PC-9 (cell line): ENCODE measurements at regions not wholly inside any gene's neighbourhood (a gene's known extent, or its start where the extent isn't known, plus 50 kb on each side); places are given as distances from the start of the nearest gene placed in this dataset.

Source experiments
- BruUV-seq: library from RNA; stranded (reverse); fragments of 400-500 nt; replicated peaks from 2 replicates; lab custom pipeline; 2021; lab: Mats Ljungman, UMichigan
- CTCF ChIA-PET: fragments of 300-600 bp; sonication (Branson Sonifier 250); formaldehyde crosslinking; loops from one replicate; lab custom pipeline; 2022; ENCODE audit warnings: antibody characterized with exemption; lab: Charles Lee
- POLR2A ChIA-PET: fragments of 300-600 bp; sonication (Branson Sonifier 250); formaldehyde crosslinking; loops from one replicate; lab custom pipeline; 2022; ENCODE audit warnings: antibody characterized with exemption; ENCODE audit not compliant: unreplicated experiment; lab: Charles Lee
- DNase-seq, 2 experiments: peaks; one replicate each; pipeline versions ENCODE4 v3.0.0 to v3.0.0-alpha.2; 2015 to 2022; ENCODE audit warnings: mixed read lengths in 1 of 2
- H2AFZ ChIP-seq: fragments of 200-600 bp; sonication (generic); 2 replicates; pipeline ENCODE4 v1.8.1; 2017; ENCODE audit warnings: antibody characterized with exemption
- H3F3A ChIP-seq: fragments of 200-600 bp; sonication (generic); 2 replicates; pipeline ENCODE4 v1.8.1; 2017; ENCODE audit warnings: antibody characterized with exemption, mild to moderate bottlenecking, low read depth; ENCODE audit not compliant: insufficient read depth
- H3K27ac ChIP-seq: fragments of 200-600 bp; sonication (generic); 2 replicates; pipeline ENCODE4 v1.6.1; 2016; ENCODE audit warnings: mixed run types
- H3K27me3 ChIP-seq: fragments of 200-600 bp; sonication (generic); 2 replicates; pipeline ENCODE4 v1.6.1; 2016; ENCODE audit warnings: low read depth, mixed run types; ENCODE audit not compliant: insufficient read depth
- H3K36me3 ChIP-seq: fragments of 200-600 bp; sonication (generic); 2 replicates; pipeline ENCODE4 v1.6.1; 2016; ENCODE audit warnings: low read depth, mixed run types
- H3K4me1 ChIP-seq: fragments of 200-600 bp; sonication (generic); replicated peaks from 2 replicates; pipeline ENCODE4 v1.6.1; 2016; ENCODE audit warnings: mixed run types; ENCODE audit not compliant: insufficient read depth
- H3K4me2 ChIP-seq: fragments of 200-600 bp; sonication (generic); 2 replicates; pipeline ENCODE4 v1.6.1; 2017; ENCODE audit warnings: mixed run types
- H3K4me3 ChIP-seq: fragments of 200-600 bp; sonication (generic); 2 replicates; pipeline ENCODE4 v1.6.1; 2016; ENCODE audit warnings: mixed run types
- H3K79me2 ChIP-seq: fragments of 200-600 bp; sonication (generic); 2 replicates; pipeline ENCODE4 v1.6.1; 2017; ENCODE audit warnings: low read depth, mixed run types
- H3K9me2 ChIP-seq: fragments of 200-600 bp; sonication (generic); 2 replicates; pipeline ENCODE4 v1.8.1; 2017; ENCODE audit warnings: mild to moderate bottlenecking; ENCODE audit not compliant: insufficient read depth
- H3K9me3 ChIP-seq: fragments of 200-600 bp; sonication (generic); 2 replicates; pipeline ENCODE4 v1.8.1; 2016; ENCODE audit warnings: low read depth; ENCODE audit not compliant: insufficient read depth
- H4K20me1 ChIP-seq: fragments of 200-600 bp; sonication (generic); 2 replicates; pipeline ENCODE4 v1.8.1; 2017; ENCODE audit not compliant: insufficient read depth
- EZH2 ChIP-seq: fragments of 200-600 bp; sonication (generic); IDR thresholded peaks from 2 replicates; pipeline ENCODE4 v1.8.0; 2017; ENCODE audit warnings: antibody characterized with exemption, low read depth
- intact Hi-C: fragments of 100-400 bp; cut with micrococcal nuclease; formaldehyde crosslinking; loops from one replicate; pipeline ENCODE4 v1.10.0; 2022; ENCODE audit not compliant: unreplicated experiment
- TF ChIP-seq, protein P1 (sequence below): fragments of 200-600 bp; sonication (generic); conservative IDR thresholded peaks from 2 replicates; pipeline ENCODE4 v1.6.1; 2017; ENCODE audit warnings: mixed run types, antibody characterized with exemption, mild to moderate bottlenecking, moderate library complexity

- CTCF ChIA-PET = no interaction called here
- Histone ChIP-seq H3K36me3 (no peaks in the 10 kb centered on the region), H3K79me2 (no peaks in the 10 kb centered on the region), H3K27me3 (peaks cover 97% of the 10 kb centered on the region), H3K4me2 (no peak overlapping the region), H3F3A (no peaks in the 10 kb centered on the region), H3K4me3 (no peak overlapping the region), H3K27ac (no peak overlapping the region), H4K20me1 (peaks cover 4% of the 10 kb centered on the region; the same call in 1 of the 2 replicates), H3K9me3 (no peaks in the 10 kb centered on the region; the same call in 1 of the 2 replicates), H3K9me2 (no peaks in the 10 kb centered on the region), H3K4me1 (no peaks in the 10 kb centered on the region), H2AFZ (no peak overlapping the region)
- intact Hi-C loops = no loop called here
- no TSS peak for BruUV-seq
- DNase-seq = no peak
- POLR2A ChIA-PET = no interaction called here
- TF ChIP-seq, protein P1, sequence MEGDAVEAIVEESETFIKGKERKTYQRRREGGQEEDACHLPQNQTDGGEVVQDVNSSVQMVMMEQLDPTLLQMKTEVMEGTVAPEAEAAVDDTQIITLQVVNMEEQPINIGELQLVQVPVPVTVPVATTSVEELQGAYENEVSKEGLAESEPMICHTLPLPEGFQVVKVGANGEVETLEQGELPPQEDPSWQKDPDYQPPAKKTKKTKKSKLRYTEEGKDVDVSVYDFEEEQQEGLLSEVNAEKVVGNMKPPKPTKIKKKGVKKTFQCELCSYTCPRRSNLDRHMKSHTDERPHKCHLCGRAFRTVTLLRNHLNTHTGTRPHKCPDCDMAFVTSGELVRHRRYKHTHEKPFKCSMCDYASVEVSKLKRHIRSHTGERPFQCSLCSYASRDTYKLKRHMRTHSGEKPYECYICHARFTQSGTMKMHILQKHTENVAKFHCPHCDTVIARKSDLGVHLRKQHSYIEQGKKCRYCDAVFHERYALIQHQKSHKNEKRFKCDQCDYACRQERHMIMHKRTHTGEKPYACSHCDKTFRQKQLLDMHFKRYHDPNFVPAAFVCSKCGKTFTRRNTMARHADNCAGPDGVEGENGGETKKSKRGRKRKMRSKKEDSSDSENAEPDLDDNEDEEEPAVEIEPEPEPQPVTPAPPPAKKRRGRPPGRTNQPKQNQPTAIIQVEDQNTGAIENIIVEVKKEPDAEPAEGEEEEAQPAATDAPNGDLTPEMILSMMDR = no peak
- no peak for TF ChIP-seq EZH2
Measured at GRCh38 chr22:49081261-49081666, 746.4 kb downstream of the BRD1 start.

GRCh38 chr22:49080631-49081030, 747.0 kb downstream of the BRD1 start:
- Histone ChIP-seq H3K79me2 (no peaks in the 10 kb centered on the region), H3K4me3 (no peak overlapping the region), H3K27me3 (peaks cover 97% of the 10 kb centered on the region), H2AFZ (no peak overlapping the region), H4K20me1 (peaks cover 4% of the 10 kb centered on the region; the same call in 1 of the 2 replicates), H3K27ac (no peak overlapping the region), H3K36me3 (no peaks in the 10 kb centered on the region), H3F3A (no peaks in the 10 kb centered on the region), H3K4me2 (no peak overlapping the region), H3K4me1 (no peaks in the 10 kb centered on the region), H3K9me2 (no peaks in the 10 kb centered on the region), H3K9me3 (no peaks in the 10 kb centered on the region; the same call in 1 of the 2 replicates)
- ChIA-PET POLR2A (no interaction called here), CTCF (no interaction called here)
- BruUV-seq = no TSS peak
- DNase-seq = no peak
- intact Hi-C loops = no loop called here
- no peak for TF ChIP-seq EZH2
- TF ChIP-seq, protein P1 = no peak

DNA sequence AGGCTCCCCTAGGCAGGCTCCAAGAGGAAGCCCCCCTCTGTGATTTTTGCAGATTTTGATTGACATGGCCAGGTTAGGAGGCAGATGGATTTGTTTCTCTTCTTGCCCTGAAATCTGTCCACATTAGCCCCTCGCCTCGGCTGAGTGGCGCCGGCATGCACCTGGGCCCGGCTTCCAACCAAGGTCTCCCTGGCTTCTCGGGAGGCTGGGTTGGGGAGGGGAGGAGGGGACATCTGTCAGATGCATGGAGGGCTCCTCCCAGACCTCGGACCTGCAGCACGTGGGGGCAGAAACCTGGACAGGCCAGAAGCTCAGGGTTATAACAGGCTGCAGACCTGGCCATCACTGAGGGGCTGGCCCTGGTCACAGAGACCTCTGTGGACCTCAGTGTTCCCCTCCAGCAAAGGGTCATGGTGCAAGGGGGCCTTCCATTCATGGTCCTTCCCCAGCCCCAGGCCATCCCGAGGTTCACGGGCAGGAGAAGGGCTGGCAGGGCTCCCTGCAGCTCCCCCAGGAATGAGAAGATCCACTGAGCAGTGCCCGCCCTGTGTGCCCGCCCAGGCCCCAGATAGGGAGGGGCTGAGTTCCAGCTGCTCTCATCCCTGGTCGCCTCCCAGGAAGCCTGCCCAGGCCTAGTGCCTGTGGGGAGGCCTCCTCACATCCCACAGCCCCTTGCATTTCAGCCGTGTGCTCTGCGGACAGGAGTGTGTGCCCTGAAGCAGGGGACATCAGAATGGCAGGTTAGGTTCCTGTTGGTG, 747.8 kb downstream of the BRD1 start:
- no peak overlapping the region for H3K27ac ChIP-seq
- no peaks in the 10 kb centered on the region for H3K4me1 ChIP-seq
- H3F3A ChIP-seq = no peaks in the 10 kb centered on the region
- no peak for TF ChIP-seq EZH2
- TF ChIP-seq, protein P1 = no peak
- no peak for DNase-seq
- H3K4me2 ChIP-seq = no peak overlapping the region
- POLR2A ChIA-PET = no interaction called here
- H3K27me3 ChIP-seq = peaks cover 97% of the 10 kb centered on the region
- no peaks in the 10 kb centered on the region; the same call in 1 of the 2 replicates for H3K9me3 ChIP-seq
- no TSS peak for BruUV-seq
- no peaks in the 10 kb centered on the region for H3K9me2 ChIP-seq
- H3K36me3 ChIP-seq = no peaks in the 10 kb centered on the region
- H4K20me1 ChIP-seq = peaks cover 4% of the 10 kb centered on the region; the same call in 1 of the 2 replicates
- no peak overlapping the region for H3K4me3 ChIP-seq
- no peak overlapping the region for H2AFZ ChIP-seq
- CTCF ChIA-PET = no interaction called here
- no peaks in the 10 kb centered on the region for H3K79me2 ChIP-seq
- intact Hi-C loops = no loop called here
